ENCODE measurements at regions not wholly inside any gene's neighbourhood (a gene's known extent, or its start where the extent isn't known, plus 50 kb on each side); places are given as distances from the start of the nearest gene placed in this dataset.

DNA sequence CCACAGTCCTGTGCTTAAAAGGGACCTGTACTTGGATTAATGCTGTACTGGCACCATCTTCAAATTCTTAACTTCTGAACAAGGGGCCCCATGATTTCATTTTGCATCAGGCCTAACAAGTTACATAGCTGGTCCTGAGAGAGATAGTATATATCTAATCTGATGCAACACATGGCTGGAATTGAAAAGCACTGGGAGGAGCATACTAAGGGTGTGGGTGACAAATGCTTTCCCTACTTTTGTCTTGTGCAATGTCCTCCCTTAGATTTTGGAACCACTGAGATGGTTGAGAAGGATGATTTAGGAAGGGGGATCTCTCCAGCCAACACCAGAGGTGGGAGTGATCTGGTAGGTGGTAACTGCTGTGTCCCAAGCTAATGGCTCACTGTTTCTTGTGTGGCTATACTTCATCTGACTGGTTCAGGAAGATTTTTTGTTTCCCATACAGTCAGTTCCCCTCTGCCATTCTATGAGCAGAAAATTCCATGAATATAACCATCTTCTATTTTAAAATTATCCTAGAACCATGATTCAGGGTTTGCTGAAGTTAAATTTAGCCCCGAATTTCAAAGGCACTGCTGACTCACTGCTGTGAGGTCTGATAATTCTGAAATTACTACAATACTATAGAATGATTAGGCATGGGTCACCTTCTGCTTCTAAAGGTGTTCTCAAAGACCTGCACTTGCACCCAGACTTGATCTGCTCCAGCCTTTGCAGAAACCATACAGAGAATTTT, 108.3 kb upstream of the NCKAP5 start:
- TF ChIP-seq ZNF70 (CRISPR knock-in tag; IDR thresholded peaks at IDR 0.05), result no peak
- TF ChIP-seq, protein P1, sequence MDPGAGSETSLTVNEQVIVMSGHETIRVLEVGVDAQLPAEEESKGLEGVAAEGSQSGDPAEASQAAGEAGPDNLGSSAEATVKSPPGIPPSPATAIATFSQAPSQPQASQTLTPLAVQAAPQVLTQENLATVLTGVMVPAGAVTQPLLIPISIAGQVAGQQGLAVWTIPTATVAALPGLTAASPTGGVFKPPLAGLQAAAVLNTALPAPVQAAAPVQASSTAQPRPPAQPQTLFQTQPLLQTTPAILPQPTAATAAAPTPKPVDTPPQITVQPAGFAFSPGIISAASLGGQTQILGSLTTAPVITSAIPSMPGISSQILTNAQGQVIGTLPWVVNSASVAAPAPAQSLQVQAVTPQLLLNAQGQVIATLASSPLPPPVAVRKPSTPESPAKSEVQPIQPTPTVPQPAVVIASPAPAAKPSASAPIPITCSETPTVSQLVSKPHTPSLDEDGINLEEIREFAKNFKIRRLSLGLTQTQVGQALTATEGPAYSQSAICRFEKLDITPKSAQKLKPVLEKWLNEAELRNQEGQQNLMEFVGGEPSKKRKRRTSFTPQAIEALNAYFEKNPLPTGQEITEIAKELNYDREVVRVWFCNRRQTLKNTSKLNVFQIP (CRISPR knock-in tag; IDR thresholded peaks at IDR 0.05; ENCODE audit: borderline replicate concordance, low read depth), result no peak
- no peak for TF ChIP-seq ZFP3 (CRISPR knock-in tag; IDR thresholded peaks at IDR 0.05)
- ATAC-seq, result no peak

DNA sequence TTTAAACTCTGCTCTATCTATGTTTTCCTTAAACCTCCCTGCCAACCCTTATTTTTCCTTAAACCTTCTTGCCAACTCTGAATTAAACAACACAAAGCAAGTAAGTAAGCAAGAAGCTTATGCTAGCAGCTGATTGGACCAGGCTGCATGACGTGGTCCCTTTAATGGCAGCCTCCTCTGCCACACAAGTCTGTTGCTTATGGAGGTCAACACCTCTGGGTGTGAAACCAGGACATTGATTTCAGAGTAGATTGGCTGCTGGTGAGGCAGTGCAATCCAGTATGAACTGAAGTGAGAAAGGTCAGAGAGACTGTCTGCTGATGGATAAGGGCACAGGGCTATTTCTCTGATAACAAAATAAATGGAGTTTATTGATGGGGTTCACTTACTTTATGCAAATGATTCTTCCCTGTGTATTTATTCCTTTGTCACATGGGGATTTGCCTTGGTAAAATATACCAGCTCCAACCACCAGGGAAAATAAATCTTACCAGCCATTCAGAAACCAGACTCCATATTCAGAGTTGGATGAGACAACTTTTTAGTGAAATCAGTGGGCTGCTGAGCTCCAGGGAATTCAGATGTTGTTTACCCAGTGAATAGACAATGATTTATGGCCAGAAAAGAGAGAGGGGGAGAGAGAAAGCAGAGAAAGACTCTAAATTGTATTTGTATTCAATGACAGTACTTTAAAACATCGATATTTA, 112.2 kb upstream of the NCKAP5 start:
- ATAC-seq, result no peak
- TF ChIP-seq SNAI2 (CRISPR knock-in tag; IDR thresholded peaks at IDR 0.05), result no peak
- TF ChIP-seq CSRNP3 (CRISPR knock-in tag; IDR thresholded peaks at IDR 0.05), result no peak

- TF ChIP-seq PPARA (CRISPR knock-in tag; IDR thresholded peaks at IDR 0.05; ENCODE audit: borderline replicate concordance), result no peak
- ATAC-seq, result no peak
These were observed 114.1 kb upstream of the NCKAP5 start for GRCh38 chr2:133682347-133682746.

GRCh38 chr2:133682906-133683305, 114.6 kb upstream of the NCKAP5 start:
- no peak for ATAC-seq
- TF ChIP-seq CSRNP3 (CRISPR knock-in tag; IDR thresholded peaks at IDR 0.05) (no peak), CSDC2 (CRISPR knock-in tag; IDR thresholded peaks at IDR 0.05) (no peak), RARB (CRISPR knock-in tag; IDR thresholded peaks at IDR 0.05) (no peak), TOX (CRISPR knock-in tag; IDR thresholded peaks at IDR 0.05; ENCODE audit: borderline replicate concordance) (no peak), ZNF8 (CRISPR knock-in tag; IDR thresholded peaks at IDR 0.05) (no peak), SNAI2 (CRISPR knock-in tag; IDR thresholded peaks at IDR 0.05) (no peak), ZFP3 (CRISPR knock-in tag; IDR thresholded peaks at IDR 0.05) (no peak), ZNF70 (CRISPR knock-in tag; IDR thresholded peaks at IDR 0.05) (no peak), TCF4 (CRISPR knock-in tag; IDR thresholded peaks at IDR 0.05; ENCODE audit: borderline replicate concordance) (no peak), GLIS3 (CRISPR knock-in tag; IDR thresholded peaks at IDR 0.05) (no peak), BACH2 (CRISPR knock-in tag; IDR thresholded peaks at IDR 0.05; ENCODE audit: borderline replicate concordance) (no peak), ZC3H10 (CRISPR knock-in tag; IDR thresholded peaks at IDR 0.05) (no peak), PPARA (CRISPR knock-in tag; IDR thresholded peaks at IDR 0.05; ENCODE audit: borderline replicate concordance) (no peak), OSR1 (CRISPR knock-in tag; IDR thresholded peaks at IDR 0.05) (no peak), ARNTL (CRISPR knock-in tag; IDR thresholded peaks at IDR 0.05; ENCODE audit: borderline replicate concordance, low read depth) (no peak)
- TF ChIP-seq, protein P2, sequence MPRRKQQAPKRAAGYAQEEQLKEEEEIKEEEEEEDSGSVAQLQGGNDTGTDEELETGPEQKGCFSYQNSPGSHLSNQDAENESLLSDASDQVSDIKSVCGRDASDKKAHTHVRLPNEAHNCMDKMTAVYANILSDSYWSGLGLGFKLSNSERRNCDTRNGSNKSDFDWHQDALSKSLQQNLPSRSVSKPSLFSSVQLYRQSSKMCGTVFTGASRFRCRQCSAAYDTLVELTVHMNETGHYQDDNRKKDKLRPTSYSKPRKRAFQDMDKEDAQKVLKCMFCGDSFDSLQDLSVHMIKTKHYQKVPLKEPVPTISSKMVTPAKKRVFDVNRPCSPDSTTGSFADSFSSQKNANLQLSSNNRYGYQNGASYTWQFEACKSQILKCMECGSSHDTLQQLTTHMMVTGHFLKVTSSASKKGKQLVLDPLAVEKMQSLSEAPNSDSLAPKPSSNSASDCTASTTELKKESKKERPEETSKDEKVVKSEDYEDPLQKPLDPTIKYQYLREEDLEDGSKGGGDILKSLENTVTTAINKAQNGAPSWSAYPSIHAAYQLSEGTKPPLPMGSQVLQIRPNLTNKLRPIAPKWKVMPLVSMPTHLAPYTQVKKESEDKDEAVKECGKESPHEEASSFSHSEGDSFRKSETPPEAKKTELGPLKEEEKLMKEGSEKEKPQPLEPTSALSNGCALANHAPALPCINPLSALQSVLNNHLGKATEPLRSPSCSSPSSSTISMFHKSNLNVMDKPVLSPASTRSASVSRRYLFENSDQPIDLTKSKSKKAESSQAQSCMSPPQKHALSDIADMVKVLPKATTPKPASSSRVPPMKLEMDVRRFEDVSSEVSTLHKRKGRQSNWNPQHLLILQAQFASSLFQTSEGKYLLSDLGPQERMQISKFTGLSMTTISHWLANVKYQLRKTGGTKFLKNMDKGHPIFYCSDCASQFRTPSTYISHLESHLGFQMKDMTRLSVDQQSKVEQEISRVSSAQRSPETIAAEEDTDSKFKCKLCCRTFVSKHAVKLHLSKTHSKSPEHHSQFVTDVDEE (CRISPR knock-in tag; IDR thresholded peaks at IDR 0.05), result no peak
- TF ChIP-seq, protein P1 (CRISPR knock-in tag; IDR thresholded peaks at IDR 0.05; ENCODE audit: borderline replicate concordance, low read depth), result no peak

Measured in SK-N-SH treated with all-trans-retinoic acid at 6 μM for 48 hours (cell line).